ENCODE measurements at regions not wholly inside any gene's neighbourhood (a gene's known extent, or its start where the extent isn't known, plus 50 kb on each side); places are given as distances from the start of the nearest gene placed in this dataset.

DNA sequence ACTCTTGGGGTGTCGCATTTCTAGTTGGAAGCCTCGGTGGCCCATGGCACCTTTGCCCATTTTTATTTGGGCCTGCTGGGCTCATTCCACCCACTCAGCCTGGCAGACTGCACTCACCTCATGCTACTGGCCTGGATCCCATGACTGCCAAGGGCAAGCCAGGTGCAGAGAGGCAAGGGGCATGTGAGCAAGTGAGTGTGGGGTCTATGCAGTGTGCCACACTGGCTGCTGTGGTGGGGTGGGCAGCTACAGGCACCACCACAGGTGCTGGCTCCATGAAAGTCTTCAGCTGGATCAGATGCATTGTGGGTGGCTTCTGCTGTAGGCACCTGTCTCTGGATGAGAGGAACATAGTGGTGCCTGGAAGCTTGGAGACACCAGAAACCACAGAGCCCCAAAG, 220.8 kb downstream of the POLR1F start:
- Histone ChIP-seq H3K4me3 (ENCODE audit: low read length) (no peak overlapping the region), H3K36me3 (ENCODE audit: insufficient read depth, low read length) (no peaks in the 10 kb centered on the region)

DNA sequence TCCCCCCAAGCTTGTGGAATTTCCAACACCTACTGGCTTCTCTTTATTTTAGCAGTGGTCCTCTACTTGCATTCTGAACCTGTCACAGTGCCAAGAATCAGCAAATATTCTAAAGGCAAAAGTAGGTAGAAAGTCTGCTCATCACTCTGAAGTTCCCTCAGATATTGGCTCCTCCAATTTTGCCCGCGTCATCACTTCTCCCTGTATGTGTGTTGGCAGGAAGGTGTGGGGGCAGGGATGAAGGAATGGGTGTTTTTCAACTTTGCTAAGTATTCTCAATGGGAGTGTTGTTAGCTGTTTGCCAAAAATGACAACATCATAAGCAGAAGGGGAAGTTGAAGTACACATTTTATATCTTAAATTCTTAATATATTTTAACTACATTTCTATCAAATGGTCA, 226.2 kb downstream of the POLR1F start:
- H3K36me3 ChIP-seq (ENCODE audit: insufficient read depth, low read length): no peaks in the 10 kb centered on the region
- H3K9me3 ChIP-seq (replicated peaks; ENCODE audit: low read length): no peaks in the 10 kb centered on the region
- no peaks in the 10 kb centered on the region for H3K4me1 ChIP-seq (ENCODE audit: control insufficient read depth, insufficient read depth, low read length)
- H3K27me3 ChIP-seq (ENCODE audit: control insufficient read depth, insufficient read depth, low read length): no peaks in the 10 kb centered on the region
- H3K4me3 ChIP-seq (ENCODE audit: low read length): no peak overlapping the region
- H3K9ac ChIP-seq (ENCODE audit: low read depth, low read length): no peak overlapping the region
- H3K4me2 ChIP-seq (ENCODE audit: low read length): no peak overlapping the region

More for the DNA sequence above, 220.8 kb downstream of the POLR1F start:
- peaks cover 4% of the 10 kb centered on the region for H3K9me3 ChIP-seq (replicated peaks; ENCODE audit: low read length)
- H3K4me2 ChIP-seq (ENCODE audit: low read length): no peak overlapping the region
- H3K27me3 ChIP-seq (ENCODE audit: control insufficient read depth, insufficient read depth, low read length): no peaks in the 10 kb centered on the region
- no peaks in the 10 kb centered on the region for H3K4me1 ChIP-seq (ENCODE audit: control insufficient read depth, insufficient read depth, low read length)
- no peak overlapping the region for H3K9ac ChIP-seq (ENCODE audit: low read depth, low read length)

GRCh38 chr7:19480383-19480782, 228.5 kb downstream of the POLR1F start:
- Histone ChIP-seq H3K9me3 (replicated peaks; ENCODE audit: low read length) (no peaks in the 10 kb centered on the region), H3K36me3 (ENCODE audit: insufficient read depth, low read length) (no peaks in the 10 kb centered on the region), H3K27me3 (ENCODE audit: control insufficient read depth, insufficient read depth, low read length) (no peaks in the 10 kb centered on the region), H3K4me1 (ENCODE audit: control insufficient read depth, insufficient read depth, low read length) (no peaks in the 10 kb centered on the region), H3K9ac (ENCODE audit: low read depth, low read length) (no peak overlapping the region), H3K4me3 (ENCODE audit: low read length) (no peak overlapping the region), H3K4me2 (ENCODE audit: low read length) (no peak overlapping the region)

DNA sequence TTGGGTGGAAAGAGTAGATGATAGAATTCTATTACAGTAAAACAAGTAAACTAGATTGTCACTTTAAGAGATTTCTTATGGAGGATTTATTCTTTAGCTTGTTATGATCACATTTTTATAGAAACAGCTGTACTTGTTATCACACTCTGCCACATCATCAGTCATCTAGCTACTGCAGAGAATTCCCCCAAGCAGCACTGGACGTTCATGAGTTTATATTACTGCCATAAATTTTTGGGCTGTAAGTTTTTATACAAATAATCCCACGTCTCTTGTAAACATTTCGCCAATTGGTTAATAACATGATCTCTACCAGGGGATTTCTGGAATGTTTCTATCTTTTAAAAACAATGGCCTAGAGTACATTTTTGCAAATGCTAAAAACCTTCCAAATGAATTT, 238.8 kb downstream of the POLR1F start:
- Histone ChIP-seq H3K9ac (ENCODE audit: low read depth, low read length) (no peak overlapping the region), H3K4me1 (ENCODE audit: control insufficient read depth, insufficient read depth, low read length) (peaks cover 5% of the 10 kb centered on the region), H3K9me3 (replicated peaks; ENCODE audit: low read length) (no peaks in the 10 kb centered on the region), H3K27me3 (ENCODE audit: control insufficient read depth, insufficient read depth, low read length) (no peaks in the 10 kb centered on the region), H3K4me2 (ENCODE audit: low read length) (no peak overlapping the region), H3K36me3 (ENCODE audit: insufficient read depth, low read length) (no peaks in the 10 kb centered on the region), H3K4me3 (ENCODE audit: low read length) (no peak overlapping the region)

GRCh38 chr7:19465861-19466260, 243.0 kb downstream of the POLR1F start:
- H3K4me2 ChIP-seq (ENCODE audit: low read length): no peak overlapping the region
- H3K4me1 ChIP-seq (ENCODE audit: control insufficient read depth, insufficient read depth, low read length): peaks cover 5% of the 10 kb centered on the region

GRCh38 chr7:19464751-19465150, 244.1 kb downstream of the POLR1F start:
- Histone ChIP-seq H3K4me1 (ENCODE audit: control insufficient read depth, insufficient read depth, low read length) (no peaks in the 10 kb centered on the region), H3K4me2 (ENCODE audit: low read length) (no peak overlapping the region), H3K4me3 (ENCODE audit: low read length) (no peak overlapping the region), H3K27me3 (ENCODE audit: control insufficient read depth, insufficient read depth, low read length) (no peaks in the 10 kb centered on the region), H3K9me3 (replicated peaks; ENCODE audit: low read length) (no peaks in the 10 kb centered on the region), H3K36me3 (ENCODE audit: insufficient read depth, low read length) (no peaks in the 10 kb centered on the region), H3K9ac (ENCODE audit: low read depth, low read length) (no peak overlapping the region)

More at GRCh38 chr7:19465861-19466260, 243.0 kb downstream of the POLR1F start:
- Histone ChIP-seq H3K27me3 (ENCODE audit: control insufficient read depth, insufficient read depth, low read length) (no peaks in the 10 kb centered on the region), H3K4me3 (ENCODE audit: low read length) (no peak overlapping the region), H3K36me3 (ENCODE audit: insufficient read depth, low read length) (no peaks in the 10 kb centered on the region), H3K9ac (ENCODE audit: low read depth, low read length) (no peak overlapping the region), H3K9me3 (replicated peaks; ENCODE audit: low read length) (no peaks in the 10 kb centered on the region)

- H3K27me3 ChIP-seq (ENCODE audit: control insufficient read depth, insufficient read depth, low read length): no peaks in the 10 kb centered on the region
- H3K4me3 ChIP-seq (ENCODE audit: low read length): no peak overlapping the region
- H3K36me3 ChIP-seq (ENCODE audit: insufficient read depth, low read length): no peaks in the 10 kb centered on the region
- H3K9me3 ChIP-seq (replicated peaks; ENCODE audit: low read length): no peaks in the 10 kb centered on the region
- H3K9ac ChIP-seq (ENCODE audit: low read depth, low read length): no peak overlapping the region
- H3K4me2 ChIP-seq (ENCODE audit: low read length): no peak overlapping the region
- no peaks in the 10 kb centered on the region for H3K4me1 ChIP-seq (ENCODE audit: control insufficient read depth, insufficient read depth, low read length)
Observed at GRCh38 chr7:19464241-19464640, 244.6 kb downstream of the POLR1F start.

DNA sequence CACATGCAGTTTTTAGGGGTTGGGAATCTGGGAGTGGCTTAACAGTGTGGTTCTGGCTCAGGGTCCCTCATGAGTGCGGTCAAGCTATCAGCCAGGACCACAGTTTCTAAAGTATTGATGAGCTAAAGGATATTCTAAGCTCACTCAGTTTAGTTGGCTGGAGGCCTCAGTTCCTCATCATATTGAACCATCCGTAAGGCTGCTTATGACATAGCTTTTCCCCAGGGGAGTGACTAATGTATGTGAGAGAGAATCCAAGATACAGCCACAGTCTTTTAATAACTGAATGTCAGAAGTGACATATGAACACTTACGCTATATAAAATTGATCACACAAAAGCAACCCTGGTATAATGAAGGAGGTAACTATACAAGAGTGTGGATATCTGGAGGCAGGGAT, 245.3 kb downstream of the POLR1F start:
- no peak overlapping the region for H3K4me3 ChIP-seq (ENCODE audit: low read length)
- no peaks in the 10 kb centered on the region for H3K9me3 ChIP-seq (replicated peaks; ENCODE audit: low read length)
- H3K36me3 ChIP-seq (ENCODE audit: insufficient read depth, low read length): no peaks in the 10 kb centered on the region
- H3K9ac ChIP-seq (ENCODE audit: low read depth, low read length): no peak overlapping the region
- H3K4me1 ChIP-seq (ENCODE audit: control insufficient read depth, insufficient read depth, low read length): no peaks in the 10 kb centered on the region
- no peaks in the 10 kb centered on the region for H3K27me3 ChIP-seq (ENCODE audit: control insufficient read depth, insufficient read depth, low read length)
- no peak overlapping the region for H3K4me2 ChIP-seq (ENCODE audit: low read length)

- Histone ChIP-seq H3K9me3 (replicated peaks; ENCODE audit: low read length) (peaks cover 3% of the 10 kb centered on the region), H3K4me3 (ENCODE audit: low read length) (no peak overlapping the region), H3K27me3 (ENCODE audit: control insufficient read depth, insufficient read depth, low read length) (no peaks in the 10 kb centered on the region), H3K4me2 (ENCODE audit: low read length) (no peak overlapping the region), H3K36me3 (ENCODE audit: insufficient read depth, low read length) (no peaks in the 10 kb centered on the region), H3K9ac (ENCODE audit: low read depth, low read length) (no peak overlapping the region), H3K4me1 (ENCODE audit: control insufficient read depth, insufficient read depth, low read length) (no peaks in the 10 kb centered on the region)
Observed at GRCh38 chr7:19455623-19456022, 253.2 kb downstream of the POLR1F start.

GRCh38 chr7:19448091-19448490, 260.7 kb downstream of the POLR1F start:
- no peak overlapping the region for H3K9ac ChIP-seq (ENCODE audit: low read depth, low read length)
- H3K4me1 ChIP-seq (ENCODE audit: control insufficient read depth, insufficient read depth, low read length): no peaks in the 10 kb centered on the region
- H3K4me3 ChIP-seq (ENCODE audit: low read length): no peak overlapping the region
- no peaks in the 10 kb centered on the region for H3K27me3 ChIP-seq (ENCODE audit: control insufficient read depth, insufficient read depth, low read length)
- no peaks in the 10 kb centered on the region for H3K36me3 ChIP-seq (ENCODE audit: insufficient read depth, low read length)
- peaks cover 3% of the 10 kb centered on the region for H3K9me3 ChIP-seq (replicated peaks; ENCODE audit: low read length)
- H3K4me2 ChIP-seq (ENCODE audit: low read length): no peak overlapping the region

DNA sequence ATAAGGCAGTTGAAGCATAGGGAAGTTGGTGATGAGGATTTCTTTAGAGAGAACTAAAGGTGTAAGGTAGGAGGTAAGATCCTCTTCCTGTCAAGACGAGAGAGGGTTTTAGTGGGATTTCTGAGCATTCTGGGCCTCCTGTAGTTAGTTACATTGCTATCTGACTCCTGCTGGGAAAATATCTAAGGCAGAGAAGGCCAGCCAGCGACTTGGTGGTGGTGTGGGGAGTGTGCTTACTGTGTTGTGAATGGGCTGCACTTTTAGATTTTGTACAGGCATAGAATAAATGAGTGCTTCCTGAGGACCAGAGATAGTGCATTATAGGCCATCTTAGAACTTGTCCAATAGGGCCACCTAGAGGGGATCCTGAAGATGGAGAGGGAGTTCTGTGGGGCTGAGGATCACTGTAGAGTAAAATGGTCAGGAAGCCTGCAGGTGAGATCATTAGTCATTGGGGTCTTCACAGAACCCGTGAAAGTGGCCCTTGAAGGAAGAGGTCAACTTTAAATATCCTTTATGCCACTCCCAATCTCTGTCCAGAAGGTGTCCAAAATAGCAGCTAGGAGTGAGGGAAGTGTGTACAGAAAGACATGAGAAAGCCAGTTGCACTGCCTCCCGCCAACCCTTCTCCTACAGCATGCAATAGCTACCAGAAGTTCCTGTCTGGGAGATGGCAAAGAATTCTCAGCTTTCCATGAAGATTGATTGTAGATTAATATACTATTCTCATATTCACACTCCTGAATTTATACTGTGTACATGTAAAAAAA, 266.6 kb downstream of the POLR1F start:
- H3K9ac ChIP-seq (ENCODE audit: low read depth, low read length): no peak overlapping the region

DNA sequence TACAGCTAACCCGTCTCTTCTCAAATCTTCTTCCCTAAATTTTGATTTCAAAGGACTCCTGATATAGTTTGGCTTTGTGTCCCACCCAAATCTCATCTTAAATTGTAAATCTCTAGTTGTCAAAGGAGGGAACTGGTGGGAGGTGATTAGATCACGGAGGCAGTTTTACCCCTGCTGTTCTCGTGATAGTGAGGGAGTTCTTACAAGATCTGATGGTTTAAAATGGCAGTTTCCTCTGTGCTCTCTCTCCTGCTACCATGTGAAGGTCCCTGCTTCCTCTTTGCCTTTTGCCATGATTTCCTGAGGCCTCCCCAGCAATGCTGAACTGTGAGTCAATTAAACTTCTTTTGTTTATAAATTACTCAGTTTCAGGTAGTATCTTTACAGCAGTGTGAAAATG, 269.3 kb downstream of the POLR1F start:
- H3K27me3 ChIP-seq (ENCODE audit: control insufficient read depth, insufficient read depth, low read length): no peaks in the 10 kb centered on the region
- H3K36me3 ChIP-seq (ENCODE audit: insufficient read depth, low read length): no peaks in the 10 kb centered on the region
- H3K9me3 ChIP-seq (replicated peaks; ENCODE audit: low read length): no peaks in the 10 kb centered on the region

More for the DNA sequence above, 266.6 kb downstream of the POLR1F start:
- Histone ChIP-seq H3K9me3 (replicated peaks; ENCODE audit: low read length) (no peaks in the 10 kb centered on the region), H3K36me3 (ENCODE audit: insufficient read depth, low read length) (no peaks in the 10 kb centered on the region), H3K4me3 (ENCODE audit: low read length) (no peak overlapping the region), H3K27me3 (ENCODE audit: control insufficient read depth, insufficient read depth, low read length) (no peaks in the 10 kb centered on the region), H3K4me2 (ENCODE audit: low read length) (no peak overlapping the region), H3K4me1 (ENCODE audit: control insufficient read depth, insufficient read depth, low read length) (no peaks in the 10 kb centered on the region)

More for the DNA sequence above, 269.3 kb downstream of the POLR1F start:
- Histone ChIP-seq H3K4me1 (ENCODE audit: control insufficient read depth, insufficient read depth, low read length) (no peaks in the 10 kb centered on the region), H3K4me3 (ENCODE audit: low read length) (no peak overlapping the region), H3K4me2 (ENCODE audit: low read length) (no peak overlapping the region), H3K9ac (ENCODE audit: low read depth, low read length) (no peak overlapping the region)
